HG03378 (cell line): ENCODE measurements at regions not wholly inside any gene's neighbourhood (a gene's known extent, or its start where the extent isn't known, plus 50 kb on each side); places are given as distances from the start of the nearest gene placed in this dataset.
"Not testable (repeated sequence)": the region's sequence is repeated elsewhere in the genome, so short reads cannot be mapped to it uniquely, and the experiment has no call there.

ENCODE experiments used
- ATAC-seq: cut with Tn5 transposase; IDR thresholded peaks from one replicate; pipeline ENCODE4 v1.9.1; 2021; ENCODE audit warnings: mild to moderate bottlenecking, moderate library complexity; ENCODE audit not compliant: unreplicated experiment

GRCh38 chr1:157294387-157295145 is 156.4 kb upstream of the ETV3 start:
- ATAC-seq = not testable (repeated sequence)

DNA sequence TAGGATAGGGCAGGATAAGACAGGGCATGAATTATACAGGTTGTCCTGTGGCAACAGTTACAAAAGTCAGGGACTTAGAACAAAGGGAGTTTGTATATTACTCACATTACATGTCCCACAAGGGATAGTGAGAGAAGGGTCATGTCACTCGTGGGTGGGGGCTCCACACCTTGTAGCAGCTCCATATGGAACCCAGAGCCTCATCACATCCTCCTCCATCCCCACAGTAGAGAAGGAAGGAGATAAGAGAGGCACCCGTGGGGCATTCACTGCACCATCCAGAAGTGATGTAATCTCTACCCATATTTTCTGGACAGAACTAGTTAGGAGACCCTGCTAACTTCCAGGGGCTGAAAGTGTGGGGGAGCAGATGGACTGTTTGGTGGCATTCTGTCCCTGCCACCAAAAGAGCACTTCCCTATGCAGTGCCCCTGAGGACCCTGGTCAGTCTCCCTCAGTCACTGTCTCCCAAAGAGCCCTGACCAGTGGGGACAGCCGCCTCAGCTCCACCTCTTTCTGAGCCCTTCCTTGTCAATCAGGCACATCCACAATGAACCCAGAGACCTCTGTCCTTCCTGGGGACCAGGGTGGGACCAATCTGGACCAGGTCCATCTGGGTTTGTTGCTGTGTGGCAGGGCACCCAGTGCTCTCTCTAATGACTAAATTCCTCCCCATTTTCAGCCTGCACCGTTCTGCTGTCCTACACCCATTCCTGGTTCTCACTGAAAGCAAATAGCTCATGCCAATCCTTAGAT is 154.8 kb upstream of the ETV3 start:
- ATAC-seq = no peak

DNA sequence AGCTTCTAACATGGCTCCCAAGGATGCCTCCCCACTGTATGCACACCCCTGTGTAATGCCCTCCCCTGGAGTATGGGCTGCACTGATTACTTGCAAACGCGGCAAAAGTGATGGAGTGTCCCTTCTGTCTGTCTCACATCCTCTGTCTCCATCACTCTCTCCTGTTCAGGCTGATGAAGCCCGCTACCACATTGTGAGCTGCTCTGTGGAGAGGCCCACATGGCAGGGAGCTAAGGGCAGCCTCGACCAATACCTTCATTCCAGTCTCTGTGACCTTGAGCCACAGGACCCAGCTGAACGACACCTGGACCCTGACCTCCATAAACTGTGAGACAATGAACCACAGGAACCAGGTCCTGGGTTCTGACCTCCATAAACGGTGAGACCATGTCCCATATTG is 154.1 kb upstream of the ETV3 start:
- no peak for ATAC-seq

- ATAC-seq = no peak
Observed at GRCh38 chr1:157291083-157291482, 152.9 kb upstream of the ETV3 start.

DNA sequence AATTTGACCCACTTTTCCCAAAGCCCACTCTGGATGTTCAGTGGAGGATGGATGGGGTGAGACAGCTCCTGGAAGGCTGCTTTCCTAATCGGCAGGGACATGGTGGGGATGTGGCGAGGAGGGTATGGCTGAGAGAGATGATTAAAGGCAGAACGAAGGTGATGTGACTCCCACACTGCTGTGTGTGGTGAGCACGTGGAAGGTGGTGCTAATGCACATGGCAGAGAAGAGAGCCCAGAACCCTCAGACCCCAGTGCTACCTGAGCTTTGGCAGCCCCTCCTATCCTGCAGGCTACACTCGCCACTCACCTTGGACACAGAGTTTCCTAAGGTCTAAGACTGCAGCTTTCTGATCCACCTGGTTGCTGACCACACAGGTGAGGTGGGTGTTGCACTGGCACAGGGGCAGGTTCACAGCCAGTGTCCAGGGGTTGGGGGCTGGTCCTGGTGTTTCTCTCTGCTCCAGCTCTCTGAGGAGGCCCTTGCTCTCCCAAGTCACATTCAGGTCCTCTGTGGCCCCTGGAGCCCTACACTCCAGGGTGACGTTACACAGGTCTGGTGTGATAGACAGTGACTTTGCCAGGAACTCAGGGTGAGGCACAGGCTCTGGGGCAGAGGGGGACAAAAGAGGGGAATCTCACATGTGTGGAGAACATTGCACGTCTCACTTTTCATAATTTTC is 151.4 kb upstream of the ETV3 start:
- no peak for ATAC-seq

- ATAC-seq = no peak
Observed at GRCh38 chr1:157288996-157289395, 150.8 kb upstream of the ETV3 start.

- ATAC-seq = no peak
Observed at GRCh38 chr1:157288492-157288891, 150.3 kb upstream of the ETV3 start.

GRCh38 chr1:157288006-157288405 is 149.8 kb upstream of the ETV3 start:
- no peak for ATAC-seq

DNA sequence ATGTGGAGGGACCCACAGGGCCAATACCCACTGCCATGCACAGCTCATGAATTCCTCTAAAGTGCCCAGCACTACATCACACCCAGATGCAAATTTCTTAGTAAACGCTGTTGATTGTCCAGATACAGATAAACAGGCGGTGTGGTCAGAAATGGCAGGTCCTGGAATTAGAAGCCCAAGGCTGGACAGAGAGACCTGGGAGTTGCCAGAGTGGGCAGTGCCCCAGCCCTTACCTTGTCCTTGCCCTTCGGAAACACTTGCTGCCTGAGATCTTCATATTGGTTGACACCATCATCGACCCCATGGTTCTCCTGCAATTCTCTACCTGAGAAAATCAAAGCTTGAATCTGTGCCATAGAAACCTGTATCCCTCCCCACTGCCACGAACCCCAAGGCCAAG is 149.3 kb upstream of the ETV3 start:
- no peak for ATAC-seq

DNA sequence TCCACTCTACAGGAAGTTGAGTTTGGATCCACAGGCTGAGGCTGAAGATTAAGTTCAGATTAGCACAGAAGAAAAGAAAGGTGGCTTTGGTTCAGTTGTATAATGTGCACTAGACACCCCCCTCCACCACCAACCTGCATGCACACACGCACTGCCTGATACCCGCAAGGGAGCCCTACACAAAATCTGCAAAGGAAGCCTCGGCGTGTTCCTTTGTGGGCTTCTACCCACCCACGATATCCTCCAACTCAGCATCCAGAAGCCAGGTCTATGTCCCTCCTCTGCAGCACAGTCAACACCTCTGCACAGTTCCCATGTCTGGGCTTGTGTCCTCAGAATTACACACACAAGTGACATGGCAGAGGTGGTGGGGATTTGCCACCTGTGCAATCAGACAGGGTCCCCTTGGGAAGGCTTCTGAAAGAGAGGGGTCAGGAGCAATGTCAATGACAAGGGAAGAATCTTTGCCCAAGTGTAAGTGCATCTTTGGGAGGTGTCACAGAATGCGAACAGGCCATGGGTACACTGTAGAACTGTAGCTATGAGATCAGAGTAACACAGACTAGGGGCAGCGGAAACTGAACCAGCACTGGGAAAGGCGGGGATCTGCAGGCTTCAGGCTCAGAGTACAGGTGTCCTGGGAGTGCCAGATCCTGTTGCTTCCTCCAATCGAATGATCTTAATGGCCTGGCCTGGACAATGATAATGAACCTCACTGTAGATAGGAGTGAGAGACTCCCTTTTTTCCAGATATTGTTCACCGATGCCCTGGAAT is 148.6 kb upstream of the ETV3 start:
- no peak for ATAC-seq

- no peak for ATAC-seq
Observed at GRCh38 chr1:157286096-157286495, 147.9 kb upstream of the ETV3 start.

DNA sequence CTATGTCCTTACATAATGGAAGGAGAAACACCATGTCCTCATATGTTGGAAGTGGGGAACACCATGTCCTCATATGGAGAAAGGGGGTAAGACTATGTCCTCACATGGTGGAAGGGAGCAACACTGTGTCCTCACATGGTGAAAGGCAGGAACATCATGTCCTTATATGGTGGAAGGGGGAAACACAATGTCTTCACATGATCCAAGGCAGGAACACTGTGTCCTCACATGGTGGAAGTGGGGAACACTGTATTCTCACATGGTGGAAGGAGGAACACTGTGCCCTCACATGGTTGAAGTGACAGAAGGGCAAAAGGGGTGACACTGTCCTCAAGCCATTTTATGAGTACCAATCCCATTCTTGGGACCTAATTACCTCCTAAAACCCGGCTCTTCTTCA is 146.3 kb upstream of the ETV3 start:
- no peak for ATAC-seq

DNA sequence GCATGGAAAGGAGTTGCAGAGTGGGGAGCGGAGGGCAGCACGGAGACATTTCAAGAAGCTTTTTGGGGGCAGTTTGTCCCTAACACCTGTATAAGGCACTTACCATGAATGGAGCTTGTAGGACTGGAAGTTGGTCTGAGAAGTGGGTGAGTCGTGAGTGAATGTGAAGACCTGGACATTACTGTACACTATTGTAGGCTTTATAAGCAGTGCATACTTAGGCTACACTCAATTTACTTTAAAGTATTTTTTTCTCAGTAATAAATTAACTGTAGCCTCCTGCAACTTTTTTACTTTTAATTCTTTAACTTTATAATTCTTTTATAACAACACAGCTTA is 141.6 kb upstream of the ETV3 start:
- ATAC-seq = no peak

- ATAC-seq = no peak
Observed at GRCh38 chr1:157279138-157279801, 141.1 kb upstream of the ETV3 start.

DNA sequence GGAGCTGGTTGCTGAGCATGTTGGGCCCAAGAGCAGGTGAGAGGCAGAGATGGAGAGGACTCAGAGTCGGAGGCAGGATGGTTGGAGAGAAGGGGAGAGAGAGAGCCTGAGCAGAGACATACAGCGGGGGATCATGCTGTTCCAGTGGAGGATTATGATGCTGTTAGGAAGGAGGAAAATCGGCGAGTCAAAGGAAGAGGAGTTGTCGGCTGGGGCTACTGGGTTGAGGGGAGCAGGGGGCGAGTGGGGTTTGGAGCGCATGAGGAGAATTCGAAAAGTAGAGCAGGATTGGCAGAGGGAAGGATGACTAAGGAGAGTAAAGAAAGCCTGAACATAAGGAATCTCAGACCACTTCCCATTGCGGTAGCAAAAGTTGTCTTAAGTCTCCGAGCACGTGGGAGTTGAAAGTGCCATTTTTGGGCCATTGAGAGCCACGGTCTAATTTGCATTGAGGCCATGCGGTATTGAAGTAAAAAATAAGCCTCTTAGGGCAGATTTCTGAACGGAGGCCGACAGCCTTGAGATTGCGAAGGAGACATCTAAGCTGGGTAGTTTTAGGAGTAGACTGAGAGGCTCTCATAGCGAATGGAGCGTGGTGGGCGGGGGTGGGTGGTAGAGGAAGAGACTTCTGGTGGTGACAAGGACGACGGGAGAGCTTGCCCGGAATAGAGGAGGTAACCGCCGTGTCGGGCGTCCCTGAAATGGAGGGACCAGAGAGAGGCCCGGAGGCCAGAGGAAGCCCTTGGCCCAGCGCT is 140.4 kb upstream of the ETV3 start:
- no peak for ATAC-seq

- no peak for ATAC-seq
Observed at GRCh38 chr1:157277913-157278312, 139.7 kb upstream of the ETV3 start.

GRCh38 chr1:157277281-157277680 is 139.1 kb upstream of the ETV3 start:
- no peak for ATAC-seq

GRCh38 chr1:157274698-157275534 is 136.7 kb upstream of the ETV3 start:
- no peak for ATAC-seq
